HepG2 (cell line): ENCODE measurements at regions not wholly inside any gene's neighbourhood (a gene's known extent, or its start where the extent isn't known, plus 50 kb on each side); places are given as distances from the start of the nearest gene placed in this dataset.

Experiments used
- ARHGAP35 ChIP-seq: sonication (generic); formaldehyde crosslinking; IDR thresholded peaks from 2 replicates; pipeline ENCODE4 v1.9.0; 2022; ENCODE audit warnings: mild to moderate bottlenecking, inconsistent platforms, moderate library complexity, missing genetic modification reagents, borderline replicate concordance
- CBX2 ChIP-seq, 2 experiments: fragments of 200-600 bp in 1 of 2; sonication (generic); formaldehyde crosslinking in 1 of 2; IDR thresholded peaks; 2 replicates each; pipeline versions ENCODE4 v1.7.0 to v1.8.1; 2018 to 2022; ENCODE audit warnings: low read depth in 2 of 2, low read length in 1 of 2, mild to moderate bottlenecking in 1 of 2, missing genetic modification reagents in 1 of 2
- NR3C1 ChIP-seq: sonication (generic); formaldehyde crosslinking; IDR thresholded peaks from 2 replicates; pipeline ENCODE4 v1.4.0; 2020; ENCODE audit warnings: missing genetic modification reagents
- PCBP1 ChIP-seq: fragments of 200-400 bp; formaldehyde crosslinking; IDR thresholded peaks from 2 replicates; pipeline ENCODE4 v1.6.1; 2017; ENCODE audit warnings: mild to moderate bottlenecking, low read depth, low read length, borderline replicate concordance
- POLR2AphosphoS5 ChIP-seq: IDR thresholded peaks from 2 replicates; pipeline ENCODE4 v1.6.1; 2012; ENCODE audit warnings: low read depth, low read length
- ZNF747 ChIP-seq: sonication (generic); formaldehyde crosslinking; IDR thresholded peaks from 2 replicates; pipeline ENCODE4 v1.8.1; 2023; ENCODE audit warnings: missing genetic modification reagents, mild to moderate bottlenecking, borderline replicate concordance
- TF ChIP-seq, protein P1 (sequence below): sonication (generic); formaldehyde crosslinking; IDR thresholded peaks from 2 replicates; pipeline ENCODE4 v1.4.0; 2020; ENCODE audit warnings: missing genetic modification reagents, borderline replicate concordance
- TF ChIP-seq, protein P2 (sequence below): sonication (generic); formaldehyde crosslinking; IDR thresholded peaks from 2 replicates; pipeline ENCODE4 v1.4.0; 2020; ENCODE audit warnings: missing genetic modification reagents
- TF ChIP-seq, protein P3 (sequence below): sonication (generic); formaldehyde crosslinking; IDR thresholded peaks from 2 replicates; pipeline ENCODE4 v1.5.0; 2020; ENCODE audit warnings: missing genetic modification reagents
- TF ChIP-seq, protein P4 (sequence below): sonication (generic); formaldehyde crosslinking; IDR thresholded peaks from 2 replicates; pipeline ENCODE4 v1.4.0; 2020; ENCODE audit warnings: mild to moderate bottlenecking, missing genetic modification reagents
- TF ChIP-seq, protein P5 (sequence below): sonication (generic); formaldehyde crosslinking; conservative IDR thresholded peaks from 2 replicates; pipeline ENCODE4 v1.4.0; 2020; ENCODE audit warnings: missing genetic modification reagents

DNA sequence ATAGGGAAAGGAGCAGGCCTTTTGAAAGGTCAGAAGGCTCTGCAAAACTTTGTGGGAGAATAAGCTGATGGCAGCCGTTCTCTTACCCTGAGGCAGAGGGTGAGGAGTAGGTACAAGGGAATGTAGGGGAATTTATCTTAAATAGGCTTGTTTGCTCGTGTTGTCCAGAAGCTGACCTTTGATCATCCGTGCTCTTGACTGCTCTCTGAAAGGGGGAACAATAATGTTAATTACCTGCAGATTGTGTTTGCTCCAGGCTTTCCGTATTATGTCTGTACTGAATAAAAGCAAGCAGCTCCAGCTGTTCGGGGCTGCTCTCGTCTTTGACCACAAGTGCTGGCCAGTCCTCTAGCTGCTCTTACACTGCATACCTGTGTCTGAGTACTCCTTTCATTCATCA, 116.3 kb downstream of the ZNF429 start:
- TF ChIP-seq PCBP1 = no peak
- no peak for TF ChIP-seq CBX2 (IDR thresholded peaks at IDR 0.05; ENCODE audit: low read depth, low read length)
- no peak for TF ChIP-seq CBX2 (CRISPR knock-in tag; IDR thresholded peaks at IDR 0.05; ENCODE audit: low read depth)
- TF ChIP-seq POLR2AphosphoS5 = no peak
- TF ChIP-seq, protein P1, sequence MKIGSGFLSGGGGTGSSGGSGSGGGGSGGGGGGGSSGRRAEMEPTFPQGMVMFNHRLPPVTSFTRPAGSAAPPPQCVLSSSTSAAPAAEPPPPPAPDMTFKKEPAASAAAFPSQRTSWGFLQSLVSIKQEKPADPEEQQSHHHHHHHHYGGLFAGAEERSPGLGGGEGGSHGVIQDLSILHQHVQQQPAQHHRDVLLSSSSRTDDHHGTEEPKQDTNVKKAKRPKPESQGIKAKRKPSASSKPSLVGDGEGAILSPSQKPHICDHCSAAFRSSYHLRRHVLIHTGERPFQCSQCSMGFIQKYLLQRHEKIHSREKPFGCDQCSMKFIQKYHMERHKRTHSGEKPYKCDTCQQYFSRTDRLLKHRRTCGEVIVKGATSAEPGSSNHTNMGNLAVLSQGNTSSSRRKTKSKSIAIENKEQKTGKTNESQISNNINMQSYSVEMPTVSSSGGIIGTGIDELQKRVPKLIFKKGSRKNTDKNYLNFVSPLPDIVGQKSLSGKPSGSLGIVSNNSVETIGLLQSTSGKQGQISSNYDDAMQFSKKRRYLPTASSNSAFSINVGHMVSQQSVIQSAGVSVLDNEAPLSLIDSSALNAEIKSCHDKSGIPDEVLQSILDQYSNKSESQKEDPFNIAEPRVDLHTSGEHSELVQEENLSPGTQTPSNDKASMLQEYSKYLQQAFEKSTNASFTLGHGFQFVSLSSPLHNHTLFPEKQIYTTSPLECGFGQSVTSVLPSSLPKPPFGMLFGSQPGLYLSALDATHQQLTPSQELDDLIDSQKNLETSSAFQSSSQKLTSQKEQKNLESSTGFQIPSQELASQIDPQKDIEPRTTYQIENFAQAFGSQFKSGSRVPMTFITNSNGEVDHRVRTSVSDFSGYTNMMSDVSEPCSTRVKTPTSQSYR (CRISPR knock-in tag) = no peak
- no peak for TF ChIP-seq ARHGAP35
- no peak for TF ChIP-seq ZNF747 (CRISPR knock-in tag)
- TF ChIP-seq, protein P2, sequence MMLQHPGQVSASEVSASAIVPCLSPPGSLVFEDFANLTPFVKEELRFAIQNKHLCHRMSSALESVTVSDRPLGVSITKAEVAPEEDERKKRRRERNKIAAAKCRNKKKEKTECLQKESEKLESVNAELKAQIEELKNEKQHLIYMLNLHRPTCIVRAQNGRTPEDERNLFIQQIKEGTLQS (CRISPR knock-in tag) = no peak
- TF ChIP-seq, protein P3, sequence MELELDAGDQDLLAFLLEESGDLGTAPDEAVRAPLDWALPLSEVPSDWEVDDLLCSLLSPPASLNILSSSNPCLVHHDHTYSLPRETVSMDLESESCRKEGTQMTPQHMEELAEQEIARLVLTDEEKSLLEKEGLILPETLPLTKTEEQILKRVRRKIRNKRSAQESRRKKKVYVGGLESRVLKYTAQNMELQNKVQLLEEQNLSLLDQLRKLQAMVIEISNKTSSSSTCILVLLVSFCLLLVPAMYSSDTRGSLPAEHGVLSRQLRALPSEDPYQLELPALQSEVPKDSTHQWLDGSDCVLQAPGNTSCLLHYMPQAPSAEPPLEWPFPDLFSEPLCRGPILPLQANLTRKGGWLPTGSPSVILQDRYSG = no peak
- TF ChIP-seq NR3C1 (CRISPR knock-in tag) = no peak
- TF ChIP-seq, protein P4, sequence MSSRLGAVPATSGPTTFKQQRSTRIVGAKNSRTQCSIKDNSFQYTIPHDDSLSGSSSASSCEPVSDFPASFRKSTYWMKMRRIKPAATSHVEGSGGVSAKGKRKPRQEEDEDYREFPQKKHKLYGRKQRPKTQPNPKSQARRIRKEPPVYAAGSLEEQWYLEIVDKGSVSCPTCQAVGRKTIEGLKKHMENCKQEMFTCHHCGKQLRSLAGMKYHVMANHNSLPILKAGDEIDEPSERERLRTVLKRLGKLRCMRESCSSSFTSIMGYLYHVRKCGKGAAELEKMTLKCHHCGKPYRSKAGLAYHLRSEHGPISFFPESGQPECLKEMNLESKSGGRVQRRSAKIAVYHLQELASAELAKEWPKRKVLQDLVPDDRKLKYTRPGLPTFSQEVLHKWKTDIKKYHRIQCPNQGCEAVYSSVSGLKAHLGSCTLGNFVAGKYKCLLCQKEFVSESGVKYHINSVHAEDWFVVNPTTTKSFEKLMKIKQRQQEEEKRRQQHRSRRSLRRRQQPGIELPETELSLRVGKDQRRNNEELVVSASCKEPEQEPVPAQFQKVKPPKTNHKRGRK (CRISPR knock-in tag) = no peak
- TF ChIP-seq, protein P5, sequence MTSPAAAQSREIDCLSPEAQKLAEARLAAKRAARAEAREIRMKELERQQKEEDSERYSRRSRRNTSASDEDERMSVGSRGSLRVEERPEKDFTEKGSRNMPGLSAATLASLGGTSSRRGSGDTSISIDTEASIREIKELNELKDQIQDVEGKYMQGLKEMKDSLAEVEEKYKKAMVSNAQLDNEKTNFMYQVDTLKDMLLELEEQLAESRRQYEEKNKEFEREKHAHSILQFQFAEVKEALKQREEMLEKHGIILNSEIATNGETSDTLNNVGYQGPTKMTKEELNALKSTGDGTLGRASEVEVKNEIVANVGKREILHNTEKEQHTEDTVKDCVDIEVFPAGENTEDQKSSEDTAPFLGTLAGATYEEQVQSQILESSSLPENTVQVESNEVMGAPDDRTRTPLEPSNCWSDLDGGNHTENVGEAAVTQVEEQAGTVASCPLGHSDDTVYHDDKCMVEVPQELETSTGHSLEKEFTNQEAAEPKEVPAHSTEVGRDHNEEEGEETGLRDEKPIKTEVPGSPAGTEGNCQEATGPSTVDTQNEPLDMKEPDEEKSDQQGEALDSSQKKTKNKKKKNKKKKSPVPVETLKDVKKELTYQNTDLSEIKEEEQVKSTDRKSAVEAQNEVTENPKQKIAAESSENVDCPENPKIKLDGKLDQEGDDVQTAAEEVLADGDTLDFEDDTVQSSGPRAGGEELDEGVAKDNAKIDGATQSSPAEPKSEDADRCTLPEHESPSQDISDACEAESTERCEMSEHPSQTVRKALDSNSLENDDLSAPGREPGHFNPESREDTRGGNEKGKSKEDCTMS (CRISPR knock-in tag) = no peak
